A204.1 (cell line): ENCODE measurements at regions not wholly inside any gene's neighbourhood (a gene's known extent, or its start where the extent isn't known, plus 50 kb on each side); places are given as distances from the start of the nearest gene placed in this dataset.

Experiments
- FAIRE-seq: peaks from 2 replicates; lab custom pipeline; 2012; peaks lifted over from hg19 to GRCh38; lab: Jason Lieb, UNC

GRCh38 chr1:103248417-103249102 is 140.2 kb upstream of the COL11A1 start:
- FAIRE-seq, result peak; percentile 100

DNA sequence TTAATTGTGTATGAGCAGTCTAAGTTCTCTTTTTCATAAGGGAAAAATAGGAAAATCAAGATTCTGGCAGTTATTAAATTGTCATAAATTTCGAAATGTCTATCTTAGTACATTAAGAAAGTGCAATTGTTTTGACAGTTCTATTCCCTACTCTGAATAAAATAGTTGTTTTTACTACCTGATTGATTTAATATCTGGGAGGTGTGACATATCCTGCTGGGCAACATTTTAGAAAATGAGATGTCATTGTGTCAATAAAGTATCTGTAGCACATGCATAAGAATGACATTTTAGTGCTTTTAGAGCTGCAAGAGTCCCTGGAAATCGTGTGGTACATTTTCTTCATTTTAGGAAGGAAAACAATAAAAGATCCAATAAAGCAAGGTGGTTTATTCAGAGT is 139.2 kb upstream of the COL11A1 start:
- no peak for FAIRE-seq

DNA sequence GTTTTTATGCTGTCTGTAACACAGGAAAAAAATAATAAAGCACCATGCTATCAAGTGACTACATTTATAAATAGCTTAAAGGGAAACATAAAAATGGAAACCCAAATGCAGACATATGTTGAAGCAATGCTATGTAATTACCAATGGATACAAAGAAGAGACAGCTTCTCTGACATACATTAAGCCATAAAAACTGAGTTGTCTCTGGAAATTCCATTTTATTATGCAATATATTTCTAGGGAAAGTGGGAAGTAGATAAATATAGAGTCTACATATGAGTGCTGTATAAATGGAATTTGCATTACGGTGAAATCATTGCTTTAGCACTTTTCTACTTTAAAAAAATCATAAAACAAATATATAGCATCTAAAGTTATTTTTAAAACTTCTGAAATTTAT is 135.2 kb upstream of the COL11A1 start:
- FAIRE-seq, result no peak

DNA sequence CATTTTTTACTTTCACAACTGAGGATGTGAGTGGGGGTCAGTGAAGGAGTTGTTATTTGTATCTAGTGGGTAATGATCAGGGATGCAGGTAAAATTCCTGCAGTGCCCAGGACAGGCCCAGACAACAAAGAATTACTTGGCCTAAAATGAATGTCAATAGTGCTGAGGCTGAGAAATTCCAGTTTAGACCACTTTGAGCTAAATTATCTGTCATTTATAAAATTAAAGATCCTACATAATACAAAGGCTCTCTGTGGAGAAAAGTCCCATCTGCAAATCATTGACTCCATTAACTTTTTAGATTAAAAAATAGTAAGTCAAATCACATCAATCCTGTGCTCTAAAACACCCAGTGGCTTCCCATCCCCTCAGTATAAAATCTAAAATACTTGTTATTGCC is 130.7 kb upstream of the COL11A1 start:
- no peak for FAIRE-seq

DNA sequence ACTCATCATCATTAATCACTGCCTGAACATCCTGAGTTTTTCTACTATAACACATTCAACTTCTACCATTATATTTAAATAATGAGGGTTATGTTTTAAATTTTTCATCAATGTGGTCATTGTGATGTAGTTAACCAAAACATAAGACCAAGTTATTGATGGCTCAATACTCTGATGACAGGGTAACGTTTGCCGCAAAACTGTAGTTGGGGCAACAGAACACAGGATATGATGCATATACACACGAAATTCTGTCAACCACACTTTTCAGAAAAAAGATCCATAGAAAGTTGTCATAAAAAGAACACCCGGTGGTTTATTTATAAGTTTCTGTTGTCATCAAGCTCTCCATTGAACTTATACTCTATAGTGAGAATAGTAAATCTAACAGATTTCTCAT is 121.7 kb upstream of the COL11A1 start:
- no peak for FAIRE-seq

- no peak for FAIRE-seq
Measured at GRCh38 chr1:103220631-103221041, 112.3 kb upstream of the COL11A1 start.

GRCh38 chr1:103218821-103219220 is 110.5 kb upstream of the COL11A1 start:
- no peak for FAIRE-seq

- FAIRE-seq, result no peak
Measured at GRCh38 chr1:103218369-103218768, 110.0 kb upstream of the COL11A1 start.

DNA sequence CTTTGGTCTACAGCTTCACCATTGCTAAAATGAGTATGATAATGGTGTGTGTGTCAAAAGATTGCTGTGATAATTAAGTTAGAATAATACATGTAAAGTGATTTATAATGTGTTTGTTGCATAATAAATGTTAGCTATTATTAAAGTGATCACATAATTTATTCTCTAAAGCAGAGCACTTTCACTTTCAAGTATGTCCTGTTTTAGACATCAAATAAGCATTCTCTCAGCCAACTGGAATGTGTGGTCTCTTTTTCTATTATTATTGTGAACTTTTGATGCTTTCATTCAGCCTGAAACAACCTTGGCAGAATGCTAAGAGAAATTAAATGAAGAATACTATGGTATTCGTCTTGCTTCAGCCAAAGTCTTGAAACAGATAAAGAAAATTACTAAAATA is 102.8 kb upstream of the COL11A1 start:
- FAIRE-seq, result no peak

- no peak for FAIRE-seq
Measured at GRCh38 chr1:103208844-103209243, 100.5 kb upstream of the COL11A1 start.

- FAIRE-seq, result no peak
Measured at GRCh38 chr1:103199001-103199400, 90.7 kb upstream of the COL11A1 start.

GRCh38 chr1:103198076-103198475 is 89.8 kb upstream of the COL11A1 start:
- peak; percentile 14 for FAIRE-seq

- no peak for FAIRE-seq
Measured at GRCh38 chr1:103197216-103197615, 88.9 kb upstream of the COL11A1 start.

GRCh38 chr1:103194984-103195383 is 86.7 kb upstream of the COL11A1 start:
- FAIRE-seq, result no peak

GRCh38 chr1:103194060-103194459 is 85.7 kb upstream of the COL11A1 start:
- peak; percentile 97 for FAIRE-seq

DNA sequence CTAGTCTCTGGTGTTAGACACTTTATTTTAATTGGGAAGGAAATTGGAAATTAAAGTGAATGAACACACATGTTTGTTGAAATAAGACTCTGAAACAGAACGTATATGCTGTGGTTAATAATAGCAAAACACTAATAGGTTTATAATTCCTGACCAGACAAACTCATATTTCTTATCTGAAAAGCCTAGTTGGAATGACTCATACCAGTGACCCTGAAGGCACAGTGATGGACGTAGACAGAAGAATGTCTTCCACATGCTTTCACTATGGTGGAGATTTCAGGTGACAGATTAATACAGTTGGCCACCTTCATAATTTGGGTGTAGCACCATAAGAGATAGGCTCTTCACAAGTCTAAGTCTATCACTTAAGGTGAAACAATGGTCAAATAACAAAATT is 83.0 kb upstream of the COL11A1 start:
- peak; percentile 57 for FAIRE-seq

- FAIRE-seq, result peak; percentile 93
Measured at GRCh38 chr1:103190766-103191165, 82.4 kb upstream of the COL11A1 start.

DNA sequence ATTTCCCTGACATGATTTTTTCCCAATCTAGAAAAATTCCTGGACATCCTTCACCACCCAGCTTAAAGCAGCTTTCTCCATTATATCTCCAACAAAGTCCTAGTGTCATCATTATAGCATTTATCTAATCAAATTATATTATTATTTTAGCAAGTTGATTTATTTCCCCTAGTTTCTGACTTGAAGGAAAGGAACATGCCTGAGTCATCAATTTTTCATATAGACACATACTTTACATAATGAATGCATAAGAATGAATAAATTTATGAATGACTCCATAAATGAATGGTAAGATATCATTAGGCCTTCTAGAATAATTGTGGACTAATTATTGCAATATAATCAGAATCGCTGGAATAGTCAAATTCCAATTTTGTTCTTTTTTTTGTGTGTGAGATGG is 79.4 kb upstream of the COL11A1 start:
- no peak for FAIRE-seq

DNA sequence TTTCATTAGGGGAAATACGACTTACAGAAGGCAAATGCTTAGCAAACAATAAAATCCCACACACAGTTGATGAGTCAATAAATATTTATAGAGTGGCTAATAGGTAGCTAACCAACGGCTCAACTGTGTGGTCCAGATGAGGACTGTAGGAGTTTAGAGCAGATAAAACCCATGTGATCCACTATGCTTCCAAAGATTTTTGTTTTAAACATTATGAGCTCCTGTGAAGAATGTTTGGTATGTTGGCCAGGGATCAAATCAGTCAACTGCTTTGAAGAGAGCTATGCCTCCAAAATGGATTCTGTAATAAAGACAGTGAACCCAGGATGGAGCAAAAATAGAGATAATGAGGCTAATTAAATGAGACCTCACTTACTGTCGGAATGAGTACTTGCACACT is 72.3 kb upstream of the COL11A1 start:
- FAIRE-seq, result no peak

GRCh38 chr1:103177108-103177775 is 68.9 kb upstream of the COL11A1 start:
- peak; percentile 99 for FAIRE-seq

DNA sequence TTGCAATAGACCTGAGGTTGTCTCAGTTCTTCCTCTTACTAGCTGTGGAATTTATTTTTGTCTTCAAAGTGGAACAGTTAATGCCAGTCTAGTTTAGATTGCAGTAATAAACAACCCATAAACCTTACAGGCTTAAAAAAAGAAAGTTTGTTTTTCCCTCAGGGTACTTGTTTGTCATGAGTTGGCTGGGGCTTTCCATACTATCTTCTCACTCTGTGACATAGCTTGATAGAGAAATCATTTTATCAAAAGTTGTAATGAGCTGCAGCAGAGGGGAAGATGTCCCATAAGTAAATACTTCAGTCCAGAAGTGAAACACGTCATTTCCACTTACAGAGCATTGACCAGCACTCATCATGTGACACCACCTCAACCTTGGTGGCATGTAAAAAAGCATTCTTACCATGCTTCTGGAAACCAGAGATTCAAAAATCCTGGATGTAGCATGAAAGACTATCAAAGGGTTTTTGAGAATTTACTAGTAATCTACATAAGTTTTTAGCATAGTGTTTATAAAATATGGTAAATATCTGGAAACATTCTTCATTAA is 62.8 kb upstream of the COL11A1 start:
- no peak for FAIRE-seq

GRCh38 chr1:103170609-103171008 is 62.3 kb upstream of the COL11A1 start:
- no peak for FAIRE-seq

DNA sequence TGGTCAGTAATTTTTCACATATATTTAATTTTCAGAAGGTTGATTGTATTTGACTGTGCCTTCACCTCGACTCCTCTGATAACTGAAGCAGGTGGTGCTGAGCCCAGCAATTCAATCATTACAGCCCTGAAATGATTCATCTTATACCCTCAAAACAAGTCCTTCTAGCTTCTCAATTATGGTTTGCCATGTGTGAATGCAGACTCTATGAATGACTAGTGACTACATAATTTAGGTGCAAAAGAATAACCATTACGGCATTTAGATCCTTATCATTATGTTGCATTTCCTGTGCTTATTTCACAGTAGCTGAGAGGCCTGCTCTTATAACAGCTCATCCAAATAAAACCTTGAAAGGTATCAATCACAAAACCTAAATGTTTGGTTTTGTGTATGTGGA is 54.0 kb upstream of the COL11A1 start:
- peak; percentile 14 for FAIRE-seq

DNA sequence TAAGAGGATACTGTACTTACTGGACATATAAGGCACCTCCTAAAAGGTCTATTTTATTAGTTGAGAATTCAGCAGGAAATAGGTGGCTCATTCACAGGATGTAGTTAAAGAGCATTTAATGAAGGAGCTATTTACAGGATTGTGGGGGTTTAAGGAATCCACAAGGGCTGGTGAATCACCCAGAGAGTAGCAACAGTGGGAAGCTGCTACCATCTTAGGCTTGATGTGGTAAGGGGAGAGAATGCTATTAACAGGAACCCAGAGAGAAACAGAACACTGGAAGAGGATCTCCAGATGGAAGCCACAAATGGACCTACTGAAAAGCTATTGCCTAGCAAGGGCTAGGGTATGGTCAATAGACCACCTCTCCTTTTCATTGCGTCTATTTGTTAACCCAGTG is 52.0 kb upstream of the COL11A1 start:
- FAIRE-seq, result no peak
